H9 (cell line): ENCODE measurements at regions not wholly inside any gene's neighbourhood (a gene's known extent, or its start where the extent isn't known, plus 50 kb on each side); places are given as distances from the start of the nearest gene placed in this dataset.

Experiments
- DNase-seq: peaks from one replicate; pipeline ENCODE4 v3.0.0-alpha.2; 2017
- H2AFZ ChIP-seq: one replicate; pipeline ENCODE4 v1.6.1; 2013; ENCODE audit warnings: mild to moderate bottlenecking, low read length, control low read depth, moderate library complexity
- H2AK5ac ChIP-seq: 2 replicates; pipeline ENCODE4 v1.6.1; 2013; ENCODE audit warnings: low read length, control low read depth, mixed read lengths; ENCODE audit not compliant: insufficient read length
- H2BK120ac ChIP-seq: one replicate; pipeline ENCODE4 v1.6.1; 2013; ENCODE audit warnings: low read depth, mild to moderate bottlenecking, low read length, control low read depth, inconsistent platforms; ENCODE audit not compliant: poor library complexity, severe bottlenecking
- H2BK12ac ChIP-seq: 2 replicates; pipeline ENCODE4 v1.6.1; 2013; ENCODE audit warnings: low read length, control low read depth, mixed read lengths, low read depth; ENCODE audit not compliant: insufficient read length
- H2BK15ac ChIP-seq: 2 replicates; pipeline ENCODE4 v1.6.1; 2013; ENCODE audit warnings: low read depth, low read length, control low read depth
- H2BK20ac ChIP-seq: one replicate; pipeline ENCODE4 v1.6.1; 2013; ENCODE audit warnings: low read depth, mild to moderate bottlenecking, low read length, control low read depth, inconsistent platforms; ENCODE audit not compliant: poor library complexity, severe bottlenecking
- H2BK5ac ChIP-seq: 2 replicates; pipeline ENCODE4 v1.6.1; 2013; ENCODE audit warnings: low read length, control low read depth, mixed read lengths; ENCODE audit not compliant: insufficient read length
- H3K14ac ChIP-seq: 2 replicates; pipeline ENCODE4 v1.6.1; 2013; ENCODE audit warnings: low read length, control low read depth; ENCODE audit not compliant: insufficient read depth
- H3K18ac ChIP-seq: 2 replicates; pipeline ENCODE4 v1.6.1; 2013; ENCODE audit warnings: low read depth, mild to moderate bottlenecking, mixed read lengths, low read length, control low read depth; ENCODE audit not compliant: insufficient read length
- H3K23ac ChIP-seq: 2 replicates; pipeline ENCODE4 v1.6.1; 2013; ENCODE audit warnings: low read length, control low read depth, mixed read lengths, low read depth; ENCODE audit not compliant: insufficient read length
- H3K23me2 ChIP-seq: 2 replicates; pipeline ENCODE4 v1.6.1; 2013; ENCODE audit warnings: low read depth, mild to moderate bottlenecking, mixed read lengths, low read length, control low read depth; ENCODE audit not compliant: insufficient read length, poor library complexity, severe bottlenecking
- H3K27ac ChIP-seq: 2 replicates; pipeline ENCODE4 v1.5.1; 2013; ENCODE audit warnings: low read length, control low read depth, mixed read lengths, low read depth; ENCODE audit not compliant: insufficient read length
- H3K27me3 ChIP-seq: 2 replicates; pipeline ENCODE4 v1.6.1; 2013; ENCODE audit warnings: low read length, control low read depth, inconsistent platforms; ENCODE audit not compliant: insufficient read depth
- H3K4ac ChIP-seq: 2 replicates; pipeline ENCODE4 v1.6.1; 2013; ENCODE audit warnings: low read depth, mild to moderate bottlenecking, control low read depth, inconsistent platforms, low read length, moderate library complexity
- H3K4me1 ChIP-seq: 2 replicates; pipeline ENCODE4 v1.6.1; 2013; ENCODE audit warnings: low read length, control low read depth, inconsistent platforms; ENCODE audit not compliant: insufficient read depth
- H3K4me2 ChIP-seq: 2 replicates; pipeline ENCODE4 v1.6.1; 2013; ENCODE audit warnings: low read length, control low read depth, mixed read lengths; ENCODE audit not compliant: insufficient read length, insufficient read depth
- H3K56ac ChIP-seq: 2 replicates; pipeline ENCODE4 v1.6.1; 2013; ENCODE audit warnings: low read depth, mild to moderate bottlenecking, mixed read lengths, low read length, control low read depth; ENCODE audit not compliant: insufficient read length
- H3K79me1 ChIP-seq: 2 replicates; pipeline ENCODE4 v1.6.1; 2013; ENCODE audit warnings: low read depth, mild to moderate bottlenecking, moderate library complexity, low read length, control low read depth, inconsistent platforms; ENCODE audit not compliant: insufficient read depth, poor library complexity, severe bottlenecking
- H3K79me2 ChIP-seq: 2 replicates; pipeline ENCODE4 v1.6.1; 2013; ENCODE audit warnings: low read length, control low read depth, inconsistent platforms; ENCODE audit not compliant: insufficient read depth
- H3K9ac ChIP-seq: 2 replicates; pipeline ENCODE4 v1.6.1; 2013; ENCODE audit warnings: low read length, control low read depth, mixed read lengths; ENCODE audit not compliant: insufficient read length; ENCODE audit errors: extremely low read depth
- H3K9me3 ChIP-seq: one replicate; pipeline ENCODE4 v1.6.1; 2013; ENCODE audit warnings: low read depth, low read length, inconsistent platforms; ENCODE audit not compliant: control insufficient read depth
- H3T11ph ChIP-seq: one replicate; pipeline ENCODE4 v1.6.1; 2013; ENCODE audit warnings: mild to moderate bottlenecking, low read length, control low read depth, inconsistent platforms
- H4K20me1 ChIP-seq: one replicate; pipeline ENCODE4 v1.6.1; 2013; ENCODE audit not compliant: control insufficient read depth, insufficient read length, insufficient read depth
- H4K5ac ChIP-seq: 2 replicates; pipeline ENCODE4 v1.6.1; 2013; ENCODE audit warnings: low read depth, mild to moderate bottlenecking, mixed read lengths, low read length, control low read depth; ENCODE audit not compliant: insufficient read length
- H4K8ac ChIP-seq: replicated peaks from 2 replicates; pipeline ENCODE4 v1.6.1; 2013; ENCODE audit warnings: low read length, control low read depth, mixed read lengths, low read depth; ENCODE audit not compliant: insufficient read length
- H4K91ac ChIP-seq: 2 replicates; pipeline ENCODE4 v1.6.1; 2013; ENCODE audit warnings: low read depth, mild to moderate bottlenecking, moderate library complexity, mixed read lengths, low read length, control low read depth; ENCODE audit not compliant: insufficient read length
- H3K27ac Mint-ChIP-seq, 3 experiments: 2 replicates in 2 of 3; 3 replicates in 1 of 3; pipeline ENCODE4 v1.8.0; 2020 to 2021; ENCODE audit warnings: mixed read lengths in 3 of 3, mild to moderate bottlenecking in 1 of 3, moderate library complexity in 1 of 3
- H3K27me3 Mint-ChIP-seq: 2 replicates; pipeline ENCODE4 v1.8.0; 2021; ENCODE audit warnings: low read depth, mild to moderate bottlenecking, moderate library complexity, mixed read lengths
- H3K36me3 Mint-ChIP-seq, 3 experiments: 2 replicates in 2 of 3; 3 replicates in 1 of 3; pipeline ENCODE4 v1.8.0; 2020 to 2021; ENCODE audit warnings: low read depth in 3 of 3, mixed read lengths in 3 of 3; ENCODE audit not compliant: insufficient read depth in 1 of 3
- H3K4me1 Mint-ChIP-seq, 2 experiments: 2 replicates each; pipeline ENCODE4 v1.8.0; 2020; ENCODE audit warnings: mixed read lengths in 2 of 2
- H3K4me3 Mint-ChIP-seq, 2 experiments: 2 replicates in 1 of 2; 3 replicates in 1 of 2; pipeline ENCODE4 v1.8.0; 2020 to 2021; ENCODE audit warnings: mild to moderate bottlenecking in 2 of 2, mixed read lengths in 2 of 2, moderate library complexity in 1 of 2
- H3K9me3 Mint-ChIP-seq, 2 experiments: 2 replicates in 1 of 2; 3 replicates in 1 of 2; pipeline ENCODE4 v1.8.0; 2020; ENCODE audit warnings: mild to moderate bottlenecking in 2 of 2, mixed read lengths in 2 of 2, moderate library complexity in 1 of 2
- CTCF ChIP-seq: fragments of 200-600 bp; sonication (generic); conservative IDR thresholded peaks from 3 replicates; pipeline ENCODE4 v1.8.0; 2021; ENCODE audit warnings: antibody characterized with exemption, mild to moderate bottlenecking
- WGBS: extraction: QIAGEN DNeasy Blood & Tissue Kit; methylation state at CpG from one replicate; pipeline ENCODE4 v1.1.7; 2013; ENCODE audit warnings: missing lambda C conversion rate, low lambda C conversion rate, mixed read lengths; ENCODE audit not compliant: insufficient read length; ENCODE audit errors: extremely low coverage; 5-methylcytosine and 5-hydroxymethylcytosine counted together

DNA sequence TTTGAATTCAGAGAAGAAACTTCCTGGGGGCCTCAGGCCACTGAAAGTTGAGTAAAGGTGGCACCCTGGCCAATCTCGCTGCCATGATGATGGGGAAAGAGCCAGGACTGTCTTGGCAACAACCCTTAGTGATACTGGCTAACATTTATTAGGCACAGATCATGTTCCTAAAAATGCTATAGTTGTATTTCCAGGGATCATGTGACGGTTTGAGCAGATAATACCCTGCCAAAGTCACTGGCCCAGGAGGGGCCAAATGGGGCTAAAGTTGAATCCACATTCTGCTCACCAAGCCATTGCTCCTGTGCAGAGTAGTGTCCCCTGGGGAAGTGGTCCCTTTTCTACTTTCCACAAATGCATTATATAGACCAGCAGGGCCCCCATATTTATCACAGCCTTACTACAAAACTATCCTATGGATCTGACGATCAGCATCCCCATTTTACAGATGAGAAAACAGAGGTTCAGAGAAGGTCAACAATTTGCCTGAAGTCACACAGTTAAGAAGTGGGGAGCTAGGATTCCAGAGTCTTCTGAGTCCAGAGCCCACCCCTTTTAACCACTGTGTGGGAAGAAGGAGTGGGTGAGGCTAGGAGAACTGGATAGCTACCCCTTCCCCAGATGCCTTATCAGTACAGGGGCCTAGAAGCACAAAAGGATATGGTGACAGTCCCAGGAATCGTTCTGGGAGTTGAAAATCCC lies 300.0 kb upstream of the IRX3 start:
- no peak overlapping the region for H3K4ac ChIP-seq
- H3K14ac ChIP-seq = peak overlapping the region; percentile 4; the same call in 1 of the 2 replicates
- no peaks in the 10 kb centered on the region for H3K9me3 ChIP-seq
- no peak overlapping the region; a peak in 1 of 7 replicates for H3K27ac Mint-ChIP-seq
- no peak overlapping the region for H3K23ac ChIP-seq
- H2BK20ac ChIP-seq = no peak overlapping the region
- no peak overlapping the region for H2BK12ac ChIP-seq
- H3T11ph ChIP-seq = no peak overlapping the region
- H3K4me3 Mint-ChIP-seq = no peak overlapping the region
- H3K4me1 Mint-ChIP-seq = peaks cover 74 to 82% of the 10 kb centered on the region in 2 experiments
- H3K27me3 Mint-ChIP-seq = peaks cover 15% of the 10 kb centered on the region
- H2BK5ac ChIP-seq = no peak overlapping the region
- no peak for DNase-seq
- no peak overlapping the region for H4K91ac ChIP-seq
- H3K18ac ChIP-seq = no peak overlapping the region
- H3K23me2 ChIP-seq = no peaks in the 10 kb centered on the region
- H2AK5ac ChIP-seq = no peak overlapping the region
- no peaks in the 10 kb centered on the region for H3K27me3 ChIP-seq
- no peak overlapping the region for H3K56ac ChIP-seq
- no CpG with 5 or more reads among the region's 4 CpGs for WGBS
- H4K8ac ChIP-seq = no peak overlapping the region
- no peak for TF ChIP-seq CTCF
- H4K20me1 ChIP-seq = no peaks in the 10 kb centered on the region
- peaks cover 4% of the 10 kb centered on the region for H3K4me1 ChIP-seq
- no peaks in the 10 kb centered on the region for H3K79me2 ChIP-seq
- H3K4me2 ChIP-seq = no peak overlapping the region
- no peak overlapping the region for H2AFZ ChIP-seq
- H3K9ac ChIP-seq = no peak overlapping the region
- no peak overlapping the region for H2BK15ac ChIP-seq
- H3K27ac ChIP-seq = no peak overlapping the region
- no peak overlapping the region for H2BK120ac ChIP-seq
- no peak overlapping the region for H4K5ac ChIP-seq
- H3K9me3 Mint-ChIP-seq = no peaks in the 10 kb centered on the region; a peak in 2 of 5 replicates
- no peaks in the 10 kb centered on the region; a peak in 1 of 7 replicates for H3K36me3 Mint-ChIP-seq
- H3K79me1 ChIP-seq = no peaks in the 10 kb centered on the region
